ENCODE measurements at regions not wholly inside any gene's neighbourhood (a gene's known extent, or its start where the extent isn't known, plus 50 kb on each side); places are given as distances from the start of the nearest gene placed in this dataset.

GRCh38 chr5:57955511-57955910 lies 472.9 kb upstream of the ACTBL2 start:
- no peak for TF ChIP-seq CTCF (IDR thresholded peaks at IDR 0.05)
- no peak for TF ChIP-seq POLR2A (IDR thresholded peaks at IDR 0.05)
